Activated gamma-delta T cell treated with anti-CD3 and anti-CD28 coated beads, Interleukin-2, amount 50 U/mL, for 16 hours (primary cell): ENCODE measurements at regions not wholly inside any gene's neighbourhood (a gene's known extent, or its start where the extent isn't known, plus 50 kb on each side); places are given as distances from the start of the nearest gene placed in this dataset.

Experiments used
- DNase-seq: peaks from one replicate; pipeline ENCODE4 v3.0.0-alpha.2; 2020; ENCODE audit warnings: low read depth

- no peak for DNase-seq
These were observed 88.6 kb upstream of the RCN1 start for GRCh38 chr11:32002311-32002710.

- DNase-seq = no peak
These were observed 92.9 kb upstream of the RCN1 start for GRCh38 chr11:31997955-31998354.

GRCh38 chr11:31996159-31996881 is 94.6 kb upstream of the RCN1 start:
- DNase-seq = no peak

GRCh38 chr11:31995525-31996094 is 95.3 kb upstream of the RCN1 start:
- no peak for DNase-seq

- no peak for DNase-seq
These were observed 95.8 kb upstream of the RCN1 start for GRCh38 chr11:31995032-31995431.

GRCh38 chr11:31987118-31988005 is 103.5 kb upstream of the RCN1 start:
- no peak for DNase-seq

GRCh38 chr11:31986201-31986889 is 104.5 kb upstream of the RCN1 start:
- DNase-seq = no peak

GRCh38 chr11:31981457-31981856 is 109.4 kb upstream of the RCN1 start:
- no peak for DNase-seq

GRCh38 chr11:31977343-31977742 is 113.5 kb upstream of the RCN1 start:
- DNase-seq = no peak

- DNase-seq = no peak
These were observed 116.3 kb upstream of the RCN1 start for GRCh38 chr11:31974366-31975136.

- no peak for DNase-seq
These were observed 117.7 kb upstream of the RCN1 start for GRCh38 chr11:31973172-31973571.

GRCh38 chr11:31972623-31973022 is 118.3 kb upstream of the RCN1 start:
- DNase-seq = no peak

- no peak for DNase-seq
These were observed 121.5 kb upstream of the RCN1 start for GRCh38 chr11:31969359-31969702.

GRCh38 chr11:31968461-31969358 is 122.2 kb upstream of the RCN1 start:
- DNase-seq = no peak

GRCh38 chr11:31967404-31968130 is 123.3 kb upstream of the RCN1 start:
- DNase-seq = no peak

GRCh38 chr11:31966846-31967245 is 124.0 kb upstream of the RCN1 start:
- DNase-seq = no peak

GRCh38 chr11:31964181-31964580 is 126.7 kb upstream of the RCN1 start:
- no peak for DNase-seq

- no peak for DNase-seq
These were observed 130.7 kb upstream of the RCN1 start for GRCh38 chr11:31960126-31960525.

- DNase-seq = no peak
These were observed 131.2 kb upstream of the RCN1 start for GRCh38 chr11:31959716-31960115.
